NOMO-1 treated with dmso at 0.1 percent for 144 hours (cell line): ENCODE measurements at regions not wholly inside any gene's neighbourhood (a gene's known extent, or its start where the extent isn't known, plus 50 kb on each side); places are given as distances from the start of the nearest gene placed in this dataset.

Experiments used
- DNase-seq: peaks from one replicate; lab custom pipeline; 2025; ENCODE audit not compliant: unreplicated experiment; lab: John Stamatoyannopoulos, UW

DNA sequence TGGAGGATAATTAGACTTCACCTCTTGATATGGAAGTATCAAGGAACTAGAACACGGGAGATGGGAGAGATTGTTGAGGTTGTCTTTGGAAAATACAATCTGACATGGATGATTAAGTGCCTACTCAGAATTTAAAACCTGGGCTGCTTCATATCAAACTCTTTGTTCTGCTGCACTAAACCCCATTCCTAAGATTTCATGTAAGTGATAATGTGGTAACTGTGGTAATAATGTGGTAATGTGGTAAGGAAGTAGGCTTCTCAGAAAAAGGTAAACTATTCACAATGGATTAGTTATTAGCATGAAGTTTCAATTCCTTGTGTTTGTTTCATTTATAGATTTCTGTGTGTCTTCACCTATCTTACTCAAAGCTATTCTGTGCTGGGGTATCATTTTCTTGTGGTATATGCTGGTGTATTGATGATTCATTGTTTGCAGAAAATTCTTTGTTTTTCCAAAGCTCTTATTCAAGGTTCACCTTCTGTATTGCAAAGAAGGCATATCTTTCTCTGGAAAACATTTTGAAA, 129.9 kb upstream of the TAC1 start:
- DNase-seq: no peak

DNA sequence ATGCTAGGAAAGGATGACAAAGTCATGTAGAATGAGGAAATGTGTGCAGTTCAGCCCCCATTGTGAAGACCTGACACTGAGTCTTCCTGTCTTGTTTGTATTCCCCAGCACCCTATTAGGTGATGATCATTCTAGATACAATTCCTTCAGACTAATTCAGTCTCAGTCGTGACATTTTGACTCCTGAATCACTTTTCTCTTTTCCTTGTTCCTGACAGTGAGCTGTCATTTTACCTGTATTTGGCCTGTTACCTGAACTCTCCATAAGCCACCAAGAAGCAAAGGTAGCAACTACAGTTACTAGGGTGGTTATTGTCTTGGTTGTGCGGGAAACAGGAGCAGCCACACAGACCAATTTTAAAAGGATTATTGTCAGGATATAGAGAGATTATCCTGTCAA, 111.4 kb upstream of the TAC1 start:
- no peak for DNase-seq

DNA sequence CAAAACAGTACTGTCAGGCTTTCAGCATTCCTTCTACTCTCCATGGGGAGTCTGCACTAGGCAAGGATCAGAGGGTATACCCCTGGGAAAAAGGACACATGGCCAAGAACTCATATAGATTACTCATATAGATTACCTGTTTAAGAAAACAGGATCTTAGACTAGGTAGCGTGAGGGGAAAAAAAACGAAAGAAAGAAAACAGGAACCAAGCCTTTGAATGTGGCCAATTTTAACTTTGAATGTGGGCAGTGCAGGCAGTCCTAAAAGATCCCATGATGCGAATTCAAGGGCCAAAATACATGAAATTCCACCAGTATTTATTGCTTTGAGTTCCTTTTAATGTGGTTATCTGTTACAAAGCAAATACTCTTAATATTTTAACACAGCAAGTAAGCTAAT, 108.6 kb upstream of the TAC1 start:
- no peak for DNase-seq

DNA sequence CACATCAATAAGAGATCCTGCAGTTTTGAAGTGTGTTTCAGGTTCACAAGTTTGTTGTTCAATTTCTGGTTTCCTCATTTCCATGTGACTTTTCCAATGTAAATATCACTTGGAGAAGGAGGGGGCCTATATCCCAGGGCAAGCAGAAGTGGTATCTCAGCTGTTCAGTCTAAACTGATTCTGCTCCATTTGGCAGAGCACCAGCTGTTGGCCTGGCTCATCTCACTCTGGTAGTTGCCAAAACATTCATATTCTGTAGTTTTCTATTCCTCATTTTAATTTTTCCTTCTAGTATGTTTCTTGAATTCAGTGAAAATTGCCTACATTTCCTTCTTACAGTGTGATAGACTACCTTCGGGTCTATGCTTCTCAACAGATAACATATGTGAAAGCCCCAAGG, 101.8 kb upstream of the TAC1 start:
- no peak for DNase-seq

DNA sequence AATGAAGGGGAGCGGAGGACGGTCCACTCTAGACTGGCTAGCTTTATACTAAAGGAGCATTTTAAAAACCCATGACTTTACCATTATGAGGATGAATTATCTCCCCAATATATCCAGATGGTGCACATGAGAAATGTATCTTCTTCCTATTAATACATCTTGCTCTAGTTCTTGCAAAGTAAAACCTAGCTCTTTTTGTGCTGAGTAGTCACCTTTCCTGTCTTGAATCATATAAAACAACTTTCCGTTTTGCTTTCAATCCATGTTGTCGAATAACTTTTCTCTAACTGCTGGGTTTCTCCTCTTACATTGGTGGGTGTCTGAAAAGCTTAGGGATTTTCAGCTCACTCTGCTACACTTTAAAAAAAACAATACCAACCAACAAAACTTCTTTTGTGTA, 96.3 kb upstream of the TAC1 start:
- DNase-seq: no peak

DNA sequence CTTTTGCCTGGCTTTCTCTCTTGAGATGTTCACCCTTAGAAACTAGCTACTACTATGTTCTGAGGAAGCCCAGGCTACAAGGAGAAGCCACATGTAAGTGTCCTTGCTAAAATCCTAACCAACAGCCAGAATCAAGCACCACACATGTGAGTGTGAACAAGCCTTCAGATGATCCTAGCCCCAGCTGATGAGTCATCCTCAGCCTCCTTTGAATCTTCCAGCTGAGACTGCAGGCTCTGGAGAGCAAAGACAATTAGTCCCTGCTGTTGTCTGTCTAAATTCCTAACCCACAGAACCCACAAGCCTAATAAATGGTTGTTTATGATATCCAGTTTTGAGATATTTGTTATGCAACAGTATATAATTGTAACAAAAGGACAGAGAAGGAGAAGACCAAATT, 92.8 kb upstream of the TAC1 start:
- DNase-seq: no peak

DNA sequence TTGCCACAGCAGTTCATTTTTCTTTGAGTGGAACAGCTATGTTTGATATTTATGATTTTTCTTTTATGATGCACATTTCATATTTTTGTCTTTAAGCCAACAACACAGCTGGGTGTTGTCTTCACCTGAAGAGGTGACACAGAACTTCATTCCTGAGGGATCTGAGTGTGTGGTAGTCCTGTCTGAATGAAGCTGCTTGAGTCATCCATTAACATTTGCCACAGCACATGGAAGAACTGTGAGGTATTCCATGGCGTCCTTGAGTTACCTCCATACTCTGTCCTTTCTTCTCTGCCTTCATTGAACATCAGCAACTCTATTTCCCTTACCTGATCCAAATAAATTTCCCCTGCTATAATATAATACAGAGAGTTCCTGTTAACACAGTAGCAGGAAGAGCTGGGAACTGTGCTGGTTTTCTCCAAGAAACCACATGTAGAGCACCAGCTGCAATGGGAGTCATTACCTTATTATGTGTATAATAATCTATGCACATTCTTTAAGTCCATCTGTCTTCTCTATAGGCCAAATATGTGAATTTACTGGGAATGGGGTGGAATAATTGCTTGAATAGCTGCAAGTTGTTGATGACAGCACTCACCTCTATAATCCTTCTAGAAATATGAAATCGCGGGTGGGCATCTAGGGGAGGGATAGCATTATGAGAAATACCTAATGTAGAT, 72.4 kb upstream of the TAC1 start:
- no peak for DNase-seq

DNA sequence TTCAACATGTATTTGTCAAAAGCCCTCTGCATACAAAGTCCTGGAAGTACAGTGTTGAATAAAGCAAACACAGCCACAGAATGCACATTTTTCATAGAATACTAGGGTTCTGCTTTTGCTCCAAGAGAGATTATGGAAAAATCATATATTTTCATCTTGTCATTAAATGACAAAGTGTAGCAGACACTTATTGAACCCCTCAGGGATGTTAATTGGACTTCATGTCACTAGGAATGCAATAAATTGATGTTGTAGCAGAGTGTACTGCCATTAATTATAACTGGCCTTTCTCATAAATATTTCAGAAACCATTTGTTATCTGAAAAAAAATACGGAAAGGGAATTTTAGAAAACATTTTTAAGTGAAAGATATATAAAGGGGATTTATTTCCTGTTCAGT, 64.5 kb upstream of the TAC1 start:
- no peak for DNase-seq

DNA sequence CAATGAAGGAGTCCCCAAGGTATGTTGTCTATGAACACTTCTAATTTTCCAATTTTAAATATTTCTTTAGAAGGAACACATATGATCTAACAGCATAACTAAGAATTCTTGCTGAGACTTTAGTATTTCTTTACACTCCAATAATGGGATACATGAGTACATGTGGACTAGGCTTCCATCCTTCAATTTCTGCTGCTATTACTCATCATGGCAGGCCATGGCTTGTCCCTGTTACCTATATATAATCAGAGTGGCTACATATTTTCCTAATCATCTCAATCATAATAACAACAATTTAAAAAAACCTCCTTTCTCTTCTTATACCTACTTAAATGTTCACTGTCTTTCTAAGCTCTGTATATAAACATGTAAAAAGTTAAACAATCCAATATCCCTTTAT, 60.3 kb upstream of the TAC1 start:
- no peak for DNase-seq

DNA sequence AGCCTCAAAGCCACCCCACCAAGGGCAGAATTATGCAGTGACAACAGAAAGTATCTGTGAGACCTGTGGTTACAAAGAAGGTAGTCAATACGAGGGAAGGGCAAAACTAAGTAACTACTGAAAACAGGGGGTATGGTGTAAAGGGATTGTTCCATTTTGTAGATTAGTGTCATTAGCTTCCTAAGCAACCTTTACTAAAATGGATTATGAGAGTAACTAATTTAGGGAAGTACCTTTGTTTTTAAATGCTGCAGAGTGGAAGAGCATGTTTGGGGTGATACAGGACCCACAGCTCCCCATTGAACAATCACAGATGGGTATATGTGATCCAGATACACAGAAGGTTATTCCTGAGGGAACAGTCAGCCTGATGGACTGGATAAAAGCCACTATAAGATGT, 51.3 kb upstream of the TAC1 start:
- DNase-seq: no peak
